PC-3 (cell line): ENCODE measurements at regions not wholly inside any gene's neighbourhood (a gene's known extent, or its start where the extent isn't known, plus 50 kb on each side); places are given as distances from the start of the nearest gene placed in this dataset.

ENCODE experiments used
- EZH2 ChIP-seq: fragments of 300-600 bp; sonication (generic); IDR thresholded peaks from one replicate; pipeline ENCODE4 v1.6.1; 2017; ENCODE audit warnings: antibody characterized with exemption, mild to moderate bottlenecking, low read length; ENCODE audit not compliant: unreplicated experiment
- EZH2phosphoT487 ChIP-seq: fragments of 300-600 bp; sonication (generic); IDR thresholded peaks from 2 replicates; pipeline ENCODE4 v1.6.1; 2018; ENCODE audit warnings: mild to moderate bottlenecking, antibody characterized with exemption, low read length, borderline replicate concordance
- TF ChIP-seq, protein P1 (sequence below): fragments of 300-600 bp; sonication (generic); conservative IDR thresholded peaks from 2 replicates; pipeline ENCODE4 v1.5.1; 2017; ENCODE audit warnings: antibody characterized with exemption, low read depth, mild to moderate bottlenecking, low read length

DNA sequence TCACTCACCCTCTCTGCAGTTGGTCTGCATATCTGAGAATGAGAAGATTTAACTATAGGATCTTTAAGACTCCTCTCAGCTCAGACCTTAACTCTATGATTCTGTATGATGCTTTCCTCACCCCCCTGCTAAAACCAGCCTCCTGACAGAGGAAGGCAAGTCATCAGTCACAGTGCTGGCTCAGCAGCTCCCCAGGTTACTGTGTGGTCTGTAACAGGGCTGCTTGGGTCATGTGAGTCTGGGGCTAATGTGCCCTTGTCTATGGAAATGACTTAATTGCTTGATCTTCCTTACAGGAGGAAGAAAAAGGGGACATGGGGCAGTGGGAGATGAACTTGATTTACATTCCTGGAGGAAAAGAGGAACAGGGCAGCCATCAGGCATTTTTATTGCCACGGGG is 625.6 kb downstream of the PTPRU start:
- TF ChIP-seq, protein P1, sequence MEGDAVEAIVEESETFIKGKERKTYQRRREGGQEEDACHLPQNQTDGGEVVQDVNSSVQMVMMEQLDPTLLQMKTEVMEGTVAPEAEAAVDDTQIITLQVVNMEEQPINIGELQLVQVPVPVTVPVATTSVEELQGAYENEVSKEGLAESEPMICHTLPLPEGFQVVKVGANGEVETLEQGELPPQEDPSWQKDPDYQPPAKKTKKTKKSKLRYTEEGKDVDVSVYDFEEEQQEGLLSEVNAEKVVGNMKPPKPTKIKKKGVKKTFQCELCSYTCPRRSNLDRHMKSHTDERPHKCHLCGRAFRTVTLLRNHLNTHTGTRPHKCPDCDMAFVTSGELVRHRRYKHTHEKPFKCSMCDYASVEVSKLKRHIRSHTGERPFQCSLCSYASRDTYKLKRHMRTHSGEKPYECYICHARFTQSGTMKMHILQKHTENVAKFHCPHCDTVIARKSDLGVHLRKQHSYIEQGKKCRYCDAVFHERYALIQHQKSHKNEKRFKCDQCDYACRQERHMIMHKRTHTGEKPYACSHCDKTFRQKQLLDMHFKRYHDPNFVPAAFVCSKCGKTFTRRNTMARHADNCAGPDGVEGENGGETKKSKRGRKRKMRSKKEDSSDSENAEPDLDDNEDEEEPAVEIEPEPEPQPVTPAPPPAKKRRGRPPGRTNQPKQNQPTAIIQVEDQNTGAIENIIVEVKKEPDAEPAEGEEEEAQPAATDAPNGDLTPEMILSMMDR: no peak
- no peak for TF ChIP-seq EZH2
- no peak for TF ChIP-seq EZH2phosphoT487
